SK-N-MC (cell line): ENCODE measurements at regions not wholly inside any gene's neighbourhood (a gene's known extent, or its start where the extent isn't known, plus 50 kb on each side); places are given as distances from the start of the nearest gene placed in this dataset.
A peak's percentile ranks its signal among the peaks of the same experiment; 100 is the strongest.

ENCODE experiments used
- DNase-seq: peaks from one replicate; pipeline ENCODE4 v3.0.0-alpha.2; 2011; ENCODE audit warnings: low read depth, low spot score
- H3K27ac ChIP-seq: fragments of 200-600 bp; sonication (generic); 2 replicates; pipeline ENCODE4 v1.5.1; 2016; ENCODE audit warnings: mixed run types
- H3K36me3 ChIP-seq: fragments of 200-600 bp; sonication (generic); 2 replicates; pipeline ENCODE4 v1.6.1; 2017; ENCODE audit warnings: antibody characterized with exemption, low read length, mixed read lengths; ENCODE audit not compliant: insufficient read depth
- H3K4me3 ChIP-seq: fragments of 200-600 bp; sonication (generic); 2 replicates; pipeline ENCODE4 v1.5.1; 2016
- H3K9ac ChIP-seq: fragments of 200-600 bp; sonication (generic); 2 replicates; pipeline ENCODE4 v1.8.0; 2017; ENCODE audit warnings: mixed run types, mixed read lengths; ENCODE audit not compliant: insufficient read length
- H3K9me3 ChIP-seq: fragments of 200-600 bp; sonication (generic); 2 replicates; pipeline ENCODE4 v1.6.1; 2017; ENCODE audit warnings: low read depth, mild to moderate bottlenecking, antibody characterized with exemption, low read length, moderate library complexity, mixed read lengths
- EZH2 ChIP-seq: fragments of 200-600 bp; sonication (generic); IDR thresholded peaks from one replicate; pipeline ENCODE4 v1.6.1; 2017; ENCODE audit warnings: antibody characterized with exemption
- FOXP2 ChIP-seq: optimal IDR thresholded peaks from 2 replicates; pipeline ENCODE3; 2011; ENCODE audit warnings: mild to moderate bottlenecking, moderate library complexity; ENCODE audit not compliant: insufficient read depth; ENCODE audit errors: extremely low read length, control extremely low read depth
- POLR2AphosphoS5 ChIP-seq: IDR thresholded peaks from 2 replicates; pipeline ENCODE4 v1.6.1; 2012; ENCODE audit warnings: mild to moderate bottlenecking, low read depth, low read length, borderline replicate concordance

- TF ChIP-seq FOXP2 (no peak), POLR2AphosphoS5 (no peak), EZH2 (no peak)
- Histone ChIP-seq H3K9me3 (no peaks in the 10 kb centered on the region), H3K9ac (no peak overlapping the region), H3K27ac (no peak overlapping the region), H3K4me3 (no peak overlapping the region), H3K36me3 (no peaks in the 10 kb centered on the region)
- no peak for DNase-seq
Measured at GRCh38 chr2:35104309-35104708, 1251.3 kb upstream of the CRIM1 start.

- H3K27ac ChIP-seq: no peak overlapping the region
- TF ChIP-seq FOXP2 (no peak), POLR2AphosphoS5 (no peak), EZH2 (no peak)
- no peak for DNase-seq
- no peaks in the 10 kb centered on the region for H3K36me3 ChIP-seq
- H3K9me3 ChIP-seq: no peaks in the 10 kb centered on the region
- H3K4me3 ChIP-seq: no peak overlapping the region
- H3K9ac ChIP-seq: no peak overlapping the region
Measured at GRCh38 chr2:35099342-35099741, 1256.2 kb upstream of the CRIM1 start.

GRCh38 chr2:35082072-35082471 is 1273.5 kb upstream of the CRIM1 start:
- H3K9ac ChIP-seq: no peak overlapping the region
- 0 out of 2 replicates have a peak overlapping the region, but pooled peaks have one; percentile 92 for H3K27ac ChIP-seq
- DNase-seq: no peak
- no peak for TF ChIP-seq EZH2
- TF ChIP-seq POLR2AphosphoS5: no peak
- no peak for TF ChIP-seq FOXP2
- H3K36me3 ChIP-seq: no peaks in the 10 kb centered on the region
- no peaks in the 10 kb centered on the region for H3K9me3 ChIP-seq
- no peak overlapping the region for H3K4me3 ChIP-seq

- Histone ChIP-seq H3K36me3 (no peaks in the 10 kb centered on the region), H3K4me3 (no peak overlapping the region), H3K9me3 (no peaks in the 10 kb centered on the region), H3K9ac (no peak overlapping the region), H3K27ac (peak overlapping the region; percentile 92)
- TF ChIP-seq EZH2 (no peak), FOXP2 (no peak), POLR2AphosphoS5 (no peak)
- DNase-seq: no peak
Measured at GRCh38 chr2:35081622-35082015, 1274.0 kb upstream of the CRIM1 start.

GRCh38 chr2:35081001-35081621 is 1274.5 kb upstream of the CRIM1 start:
- H3K9me3 ChIP-seq: no peaks in the 10 kb centered on the region
- TF ChIP-seq FOXP2 (no peak), POLR2AphosphoS5 (no peak; the same call in 1 of the 2 replicates), EZH2 (no peak)
- peak; percentile 74 for DNase-seq
- H3K9ac ChIP-seq: peak overlapping the region; percentile 43
- no peaks in the 10 kb centered on the region for H3K36me3 ChIP-seq
- peak overlapping the region; percentile 55 for H3K4me3 ChIP-seq
- H3K27ac ChIP-seq: peak overlapping the region; percentile 92

- H3K36me3 ChIP-seq: no peaks in the 10 kb centered on the region
- peak overlapping the region; percentile 55 for H3K4me3 ChIP-seq
- no peak overlapping the region for H3K9ac ChIP-seq
- H3K9me3 ChIP-seq: no peaks in the 10 kb centered on the region
- DNase-seq: no peak
- peak overlapping the region; percentile 92 for H3K27ac ChIP-seq
- TF ChIP-seq POLR2AphosphoS5: no peak
- no peak for TF ChIP-seq FOXP2
- no peak for TF ChIP-seq EZH2
Measured at GRCh38 chr2:35080231-35080910, 1275.2 kb upstream of the CRIM1 start.

GRCh38 chr2:35067420-35067819 is 1288.2 kb upstream of the CRIM1 start:
- H3K36me3 ChIP-seq: no peaks in the 10 kb centered on the region
- H3K4me3 ChIP-seq: no peak overlapping the region
- H3K27ac ChIP-seq: no peak overlapping the region
- H3K9ac ChIP-seq: no peak overlapping the region
- DNase-seq: no peak
- TF ChIP-seq EZH2 (no peak), POLR2AphosphoS5 (no peak), FOXP2 (no peak)
- no peaks in the 10 kb centered on the region for H3K9me3 ChIP-seq

GRCh38 chr2:35063836-35064235 is 1291.7 kb upstream of the CRIM1 start:
- TF ChIP-seq EZH2 (no peak), FOXP2 (no peak)
- H3K27ac ChIP-seq: no peak overlapping the region
- no peak overlapping the region for H3K9ac ChIP-seq
- no peaks in the 10 kb centered on the region for H3K36me3 ChIP-seq
- H3K4me3 ChIP-seq: no peak overlapping the region
- no peaks in the 10 kb centered on the region for H3K9me3 ChIP-seq
- no peak for DNase-seq

GRCh38 chr2:35035883-35036282 is 1319.7 kb upstream of the CRIM1 start:
- TF ChIP-seq POLR2AphosphoS5 (no peak), EZH2 (no peak), FOXP2 (no peak)
- no peak overlapping the region for H3K27ac ChIP-seq
- DNase-seq: no peak
- H3K36me3 ChIP-seq: no peaks in the 10 kb centered on the region
- no peak overlapping the region for H3K4me3 ChIP-seq
- no peaks in the 10 kb centered on the region for H3K9me3 ChIP-seq
- no peak overlapping the region for H3K9ac ChIP-seq
